GM20431 (cell line): ENCODE measurements at regions not wholly inside any gene's neighbourhood (a gene's known extent, or its start where the extent isn't known, plus 50 kb on each side); places are given as distances from the start of the nearest gene placed in this dataset.
"Not testable (repeated sequence)": the region's sequence is repeated elsewhere in the genome, so short reads cannot be mapped to it uniquely, and the experiment has no call there.

Experiments used
- in situ Hi-C: fragments of 300-500 bp; cut with MseI, MboI; formaldehyde crosslinking; loops from one replicate; pipeline ENCODE4 v1.15.0; 2020; ENCODE audit warnings: low sequenced_read_pairs; ENCODE audit not compliant: unreplicated experiment

GRCh38 chr13:78105656-78106055, 187.0 kb upstream of the EDNRB start:
- in situ Hi-C loops: no loop called here

- in situ Hi-C loops: no loop called here
Measured at GRCh38 chr13:78103936-78104335, 185.3 kb upstream of the EDNRB start.

- in situ Hi-C loops: no loop called here
Measured at GRCh38 chr13:78102741-78103140, 184.1 kb upstream of the EDNRB start.

DNA sequence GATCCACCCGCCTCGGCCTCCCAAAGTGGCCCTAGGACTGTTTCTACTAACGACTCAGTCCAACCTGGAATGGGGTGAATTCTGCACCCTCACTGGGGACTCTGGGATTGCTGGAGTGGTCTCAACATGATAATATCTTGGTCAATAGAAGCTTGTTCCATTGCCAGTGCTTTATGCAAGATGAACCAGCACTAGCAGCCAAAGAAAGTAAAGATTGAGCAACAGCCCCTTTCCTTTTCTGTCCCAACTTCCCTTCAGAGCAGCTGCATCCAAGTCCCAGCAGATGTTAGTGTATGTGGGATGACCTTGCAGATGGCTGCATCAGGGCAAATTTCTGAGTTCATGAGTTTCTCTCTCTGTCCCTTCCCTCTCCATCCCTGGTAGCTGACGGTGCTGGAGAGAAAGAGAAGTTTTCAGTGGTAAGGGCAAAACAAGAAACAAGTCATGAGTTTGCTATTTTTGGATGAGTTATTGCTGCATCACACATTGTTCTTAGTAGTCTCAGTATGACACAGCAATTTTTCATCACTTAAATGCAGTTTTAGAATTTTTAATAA, 183.6 kb upstream of the EDNRB start:
- in situ Hi-C loops: no loop called here

GRCh38 chr13:78100486-78100885, 181.9 kb upstream of the EDNRB start:
- in situ Hi-C loops: no loop called here

GRCh38 chr13:78098249-78098648, 179.6 kb upstream of the EDNRB start:
- in situ Hi-C loops: no loop called here

DNA sequence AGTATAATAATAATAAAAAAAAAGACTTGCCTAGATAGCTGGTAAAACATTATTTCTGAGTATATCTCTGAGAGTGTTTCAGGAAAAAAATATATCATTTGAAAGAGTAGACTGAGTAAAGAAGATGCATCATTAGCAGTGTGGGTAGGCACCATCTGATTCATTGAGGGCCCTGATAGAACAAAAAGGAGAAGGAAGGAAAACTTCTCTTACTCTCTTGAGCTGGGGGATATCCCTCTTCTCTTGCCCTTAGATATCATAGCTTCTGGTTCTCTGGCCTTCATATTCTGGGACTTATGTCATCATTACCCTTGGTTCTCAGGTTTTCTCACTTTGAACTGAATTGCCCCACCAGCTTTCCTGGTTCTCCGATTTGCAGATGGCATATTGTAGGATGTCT, 177.6 kb upstream of the EDNRB start:
- in situ Hi-C loops: no loop called here

- in situ Hi-C loops: no loop called here
Measured at GRCh38 chr13:78087966-78088678, 169.5 kb upstream of the EDNRB start.

- in situ Hi-C loops: no loop called here
Measured at GRCh38 chr13:78085434-78086225, 167.0 kb upstream of the EDNRB start.

GRCh38 chr13:78084401-78084800, 165.8 kb upstream of the EDNRB start:
- in situ Hi-C loops: no loop called here

DNA sequence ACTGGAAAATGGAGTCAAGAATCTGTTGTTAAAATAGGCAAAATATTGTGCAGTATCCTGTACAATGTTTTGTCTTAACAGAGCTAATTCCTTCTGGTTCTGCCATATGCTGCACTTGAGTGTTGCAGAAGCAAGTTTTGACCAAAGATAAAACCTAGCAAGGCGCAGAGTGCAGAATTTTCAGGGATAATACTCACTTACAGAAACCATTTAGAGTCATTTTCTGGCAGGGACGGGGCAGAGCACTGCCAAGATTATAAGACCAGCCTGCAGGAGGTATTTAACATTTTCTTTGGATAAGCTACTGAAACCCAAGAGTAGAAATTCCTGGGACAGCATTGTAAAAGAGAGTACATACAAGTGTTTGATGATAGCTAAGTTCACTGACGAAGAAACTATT, 159.5 kb upstream of the EDNRB start:
- in situ Hi-C loops: no loop called here

DNA sequence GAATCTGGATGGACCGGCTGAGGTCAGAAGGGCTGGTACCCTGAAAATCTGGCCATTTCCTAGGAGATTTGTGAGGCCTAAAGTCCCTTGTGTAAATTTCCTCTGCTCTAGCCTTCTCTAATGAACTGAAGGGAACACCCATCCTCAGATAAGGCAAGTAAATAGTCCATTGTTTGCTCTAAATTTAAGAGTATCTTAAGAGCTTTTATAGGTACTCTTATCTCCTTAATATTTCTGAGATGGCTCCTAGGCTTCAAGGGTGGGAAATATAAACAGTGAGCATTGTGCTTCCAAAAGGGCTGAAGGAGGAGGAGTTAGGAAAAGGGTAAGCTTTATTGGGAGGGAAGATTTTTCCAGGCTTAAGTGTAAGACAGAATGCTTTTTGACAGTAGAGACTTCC, 148.7 kb upstream of the EDNRB start:
- in situ Hi-C loops: no loop called here

GRCh38 chr13:78065141-78065540, 146.5 kb upstream of the EDNRB start:
- in situ Hi-C loops: no loop called here

- in situ Hi-C loops: no loop called here
Measured at GRCh38 chr13:78061806-78062205, 143.2 kb upstream of the EDNRB start.

- in situ Hi-C loops: no loop called here
Measured at GRCh38 chr13:78060966-78061365, 142.3 kb upstream of the EDNRB start.

DNA sequence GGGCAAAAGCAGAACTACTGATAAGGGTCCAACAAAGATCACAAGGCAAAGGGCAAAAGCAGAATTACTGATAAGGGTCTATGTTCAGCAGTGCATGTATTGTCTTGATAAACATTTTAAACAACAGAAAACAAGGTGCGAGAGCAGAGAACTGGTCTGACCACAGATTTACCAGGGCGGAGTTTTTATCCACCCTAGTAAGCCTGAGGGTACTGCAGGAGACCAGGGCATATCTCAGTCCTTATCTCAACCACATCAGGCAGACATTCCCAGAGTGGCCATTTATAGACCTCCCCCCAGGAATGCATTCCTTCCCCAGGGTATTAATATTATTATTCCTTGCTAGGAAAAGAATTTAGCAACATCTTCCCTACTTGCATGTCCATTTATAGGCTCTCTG, 138.2 kb upstream of the EDNRB start:
- in situ Hi-C loops: not testable (repeated sequence)

GRCh38 chr13:78054157-78054556, 135.5 kb upstream of the EDNRB start:
- in situ Hi-C loops: no loop called here

DNA sequence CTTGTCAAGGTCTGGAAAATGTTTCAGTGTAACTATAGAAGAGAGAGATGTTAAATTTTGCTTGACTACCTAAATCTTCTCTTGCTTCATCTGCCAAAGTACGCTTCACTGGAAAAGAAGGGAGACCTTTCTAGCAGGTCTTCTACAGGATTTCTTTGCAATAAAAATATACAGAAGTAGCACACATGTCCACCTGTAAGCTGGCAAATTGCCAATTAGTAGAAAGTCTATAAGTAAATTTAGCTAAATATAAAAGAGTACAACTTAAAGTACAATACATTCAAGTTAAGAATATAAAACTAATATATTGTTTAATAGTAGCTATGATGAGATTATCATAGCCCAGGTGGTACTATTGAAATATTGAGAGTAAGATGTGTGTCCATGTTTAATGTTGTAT, 128.5 kb upstream of the EDNRB start:
- in situ Hi-C loops: no loop called here

DNA sequence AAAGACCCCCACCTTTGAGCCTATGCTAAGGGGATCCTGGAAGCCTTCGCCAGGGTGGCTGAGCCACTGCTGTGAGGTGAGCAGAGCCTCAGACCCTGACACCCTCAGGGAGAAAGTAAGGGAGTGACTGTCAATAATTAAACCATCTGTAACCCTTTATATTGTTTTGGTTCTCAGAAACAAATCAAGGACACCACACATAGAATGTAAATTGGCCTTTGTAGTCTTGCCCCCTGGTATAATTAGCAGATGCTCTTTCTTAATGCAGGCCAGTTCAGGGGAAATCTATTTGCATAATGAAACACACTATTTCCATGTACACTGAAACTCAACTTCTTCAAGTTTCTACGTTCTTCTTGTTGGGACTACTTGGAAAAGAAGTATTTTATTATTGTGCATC, 127.7 kb upstream of the EDNRB start:
- in situ Hi-C loops: no loop called here

DNA sequence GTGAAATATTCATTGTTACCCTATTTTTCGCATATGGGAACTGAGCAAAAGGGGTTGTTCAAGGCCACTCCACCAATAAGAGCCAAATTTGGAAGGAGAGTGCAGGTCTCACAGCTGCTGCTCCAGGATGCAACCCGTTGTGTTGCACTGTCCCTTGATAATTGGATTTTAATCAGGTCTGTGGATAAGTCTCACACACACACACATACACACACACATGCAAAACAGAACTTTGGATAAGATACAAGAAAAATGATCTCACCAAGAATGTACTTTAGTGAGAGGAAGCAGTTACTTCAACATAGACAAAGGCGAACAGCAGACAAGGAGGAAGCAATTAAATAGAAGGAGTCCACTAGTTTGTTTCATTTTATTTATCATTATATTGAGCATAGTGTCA, 127.3 kb upstream of the EDNRB start:
- in situ Hi-C loops: no loop called here

DNA sequence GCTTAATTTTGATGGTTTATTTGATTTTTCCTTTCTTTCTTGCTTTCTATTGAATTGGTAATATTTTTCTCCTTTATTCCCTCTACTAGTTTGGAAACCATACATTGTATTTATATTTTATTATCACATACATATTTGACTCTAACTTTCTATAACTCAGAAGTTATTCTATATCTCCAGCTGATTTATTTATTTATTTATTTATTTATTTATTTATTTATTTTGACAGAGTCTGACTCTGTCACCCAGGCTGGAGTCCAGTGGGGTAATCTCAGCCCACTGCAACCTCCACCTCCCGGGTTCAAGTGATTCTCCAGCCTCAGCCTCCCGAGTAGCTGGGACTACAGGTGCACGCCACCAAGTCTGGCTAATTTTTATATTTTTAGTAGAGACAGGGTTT, 122.7 kb upstream of the EDNRB start:
- in situ Hi-C loops: not testable (repeated sequence)
